ENCODE measurements at regions not wholly inside any gene's neighbourhood (a gene's known extent, or its start where the extent isn't known, plus 50 kb on each side); places are given as distances from the start of the nearest gene placed in this dataset.

DNA sequence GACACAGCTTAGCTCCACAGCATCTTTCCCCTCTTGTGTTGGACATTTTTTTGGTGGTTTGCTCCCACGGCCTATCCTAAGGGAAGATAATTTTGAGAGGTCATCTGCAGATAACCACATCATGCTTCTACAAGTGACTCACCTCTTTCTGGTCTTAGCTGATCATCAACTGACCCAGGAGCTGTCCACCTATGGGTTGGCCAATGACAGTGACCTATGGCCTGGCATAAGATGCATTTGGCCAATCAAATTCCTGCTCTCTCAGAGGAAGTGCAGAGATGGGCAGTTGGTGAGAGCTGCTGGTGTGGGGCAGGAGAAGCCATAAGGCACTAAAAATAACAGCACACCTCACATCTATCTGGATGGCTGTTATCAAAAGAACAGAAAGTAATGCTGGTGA, 100.0 kb upstream of the CLDN14 start:
- no peaks in the 10 kb centered on the region for H3K79me1 ChIP-seq (ENCODE audit: insufficient read depth, low read depth, low read length, poor library complexity, severe bottlenecking)
- H4K91ac ChIP-seq (ENCODE audit: insufficient read length, low read depth, low read length): no peak overlapping the region
- no peak overlapping the region for H3T11ph ChIP-seq (ENCODE audit: low read length)
- Mint-ChIP-seq H3K36me3 (ENCODE audit: insufficient read depth in 1 of 3, low read depth in 3 of 3) (no peaks in the 10 kb centered on the region), H3K4me3 (no peak overlapping the region), H3K4me1 (no peaks in the 10 kb centered on the region), H3K27ac (no peak overlapping the region), H3K27me3 (ENCODE audit: low read depth) (peaks cover 2% of the 10 kb centered on the region; the same call in 1 of the 2 replicates), H3K9me3 (no peaks in the 10 kb centered on the region)
- no CpG with 5 or more reads among the region's 1 CpG for WGBS (ENCODE audit: extremely low coverage, insufficient read length, low lambda C conversion rate)
- DNase-seq: no peak
- H2AK5ac ChIP-seq (ENCODE audit: insufficient read length, low read length): no peak overlapping the region
- H3K4me2 ChIP-seq (ENCODE audit: insufficient read depth, insufficient read length, low read length): no peak overlapping the region
- H3K27ac ChIP-seq (ENCODE audit: insufficient read length, low read depth, low read length): no peak overlapping the region
- no peak overlapping the region for H2AFZ ChIP-seq (ENCODE audit: low read length)
- H3K18ac ChIP-seq (ENCODE audit: insufficient read length, low read depth, low read length): no peak overlapping the region
- no peak overlapping the region for H2BK12ac ChIP-seq (ENCODE audit: insufficient read length, low read depth, low read length)
- H3K23ac ChIP-seq (ENCODE audit: insufficient read length, low read depth, low read length): no peak overlapping the region
- H2BK5ac ChIP-seq (ENCODE audit: insufficient read length, low read length): no peak overlapping the region
- no peak overlapping the region for H2BK120ac ChIP-seq (ENCODE audit: low read depth, low read length, poor library complexity, severe bottlenecking)
- H3K27me3 ChIP-seq (ENCODE audit: insufficient read depth, low read length): no peaks in the 10 kb centered on the region
- H3K9ac ChIP-seq (ENCODE audit: extremely low read depth, insufficient read length, low read length): no peak overlapping the region
- H3K79me2 ChIP-seq (ENCODE audit: insufficient read depth, low read length): no peaks in the 10 kb centered on the region
- H2BK15ac ChIP-seq (ENCODE audit: low read depth, low read length): no peak overlapping the region
- H3K4ac ChIP-seq (ENCODE audit: low read depth, low read length): no peak overlapping the region
- H4K20me1 ChIP-seq (ENCODE audit: control insufficient read depth, insufficient read depth, insufficient read length): no peaks in the 10 kb centered on the region
- H3K9me3 ChIP-seq (ENCODE audit: control insufficient read depth, low read depth, low read length): no peaks in the 10 kb centered on the region
- TF ChIP-seq, protein P1, sequence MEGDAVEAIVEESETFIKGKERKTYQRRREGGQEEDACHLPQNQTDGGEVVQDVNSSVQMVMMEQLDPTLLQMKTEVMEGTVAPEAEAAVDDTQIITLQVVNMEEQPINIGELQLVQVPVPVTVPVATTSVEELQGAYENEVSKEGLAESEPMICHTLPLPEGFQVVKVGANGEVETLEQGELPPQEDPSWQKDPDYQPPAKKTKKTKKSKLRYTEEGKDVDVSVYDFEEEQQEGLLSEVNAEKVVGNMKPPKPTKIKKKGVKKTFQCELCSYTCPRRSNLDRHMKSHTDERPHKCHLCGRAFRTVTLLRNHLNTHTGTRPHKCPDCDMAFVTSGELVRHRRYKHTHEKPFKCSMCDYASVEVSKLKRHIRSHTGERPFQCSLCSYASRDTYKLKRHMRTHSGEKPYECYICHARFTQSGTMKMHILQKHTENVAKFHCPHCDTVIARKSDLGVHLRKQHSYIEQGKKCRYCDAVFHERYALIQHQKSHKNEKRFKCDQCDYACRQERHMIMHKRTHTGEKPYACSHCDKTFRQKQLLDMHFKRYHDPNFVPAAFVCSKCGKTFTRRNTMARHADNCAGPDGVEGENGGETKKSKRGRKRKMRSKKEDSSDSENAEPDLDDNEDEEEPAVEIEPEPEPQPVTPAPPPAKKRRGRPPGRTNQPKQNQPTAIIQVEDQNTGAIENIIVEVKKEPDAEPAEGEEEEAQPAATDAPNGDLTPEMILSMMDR (conservative IDR thresholded peaks at IDR 0.05): no peak
- H3K23me2 ChIP-seq (ENCODE audit: insufficient read length, low read depth, low read length, poor library complexity, severe bottlenecking): no peaks in the 10 kb centered on the region
- H4K8ac ChIP-seq (replicated peaks; ENCODE audit: insufficient read length, low read depth, low read length): no peak overlapping the region
- H3K56ac ChIP-seq (ENCODE audit: insufficient read length, low read depth, low read length): no peak overlapping the region
- H3K14ac ChIP-seq (ENCODE audit: insufficient read depth, low read length): no peak overlapping the region
- no peak overlapping the region for H2BK20ac ChIP-seq (ENCODE audit: low read depth, low read length, poor library complexity, severe bottlenecking)
- H4K5ac ChIP-seq (ENCODE audit: insufficient read length, low read depth, low read length): no peak overlapping the region
- H3K4me1 ChIP-seq (ENCODE audit: insufficient read depth, low read length): no peaks in the 10 kb centered on the region
